ENCODE measurements at regions not wholly inside any gene's neighbourhood (a gene's known extent, or its start where the extent isn't known, plus 50 kb on each side); places are given as distances from the start of the nearest gene placed in this dataset.

DNA sequence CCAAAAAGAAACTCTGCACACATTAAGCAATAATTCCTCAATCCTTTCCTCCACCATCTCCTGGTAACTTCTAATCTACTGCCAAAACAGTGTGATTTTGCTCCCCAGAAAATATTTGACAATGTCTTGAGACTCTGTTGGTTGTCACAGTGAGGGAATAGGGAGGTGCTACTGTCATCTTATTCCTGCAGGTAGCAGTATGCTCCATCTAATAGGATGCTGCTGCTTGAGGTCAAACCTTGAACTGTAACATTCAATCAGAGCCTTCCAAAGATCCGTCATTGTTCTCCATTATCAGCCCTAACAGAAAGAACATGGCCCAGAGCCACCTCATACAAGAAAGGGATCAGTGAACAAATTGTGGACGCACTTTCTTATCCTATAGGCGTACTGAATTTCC is 514.7 kb upstream of the GRIN3A start:
- Histone ChIP-seq H3K9me3 (ENCODE audit: low read length) (no peaks in the 10 kb centered on the region), H3K9ac (ENCODE audit: insufficient read depth, low read depth, low read length) (no peak overlapping the region), H3K4me2 (ENCODE audit: low read depth, low read length) (no peak overlapping the region), H3K4me1 (ENCODE audit: insufficient read depth, low read length) (no peaks in the 10 kb centered on the region), H4K20me1 (ENCODE audit: insufficient read depth, low read length) (no peaks in the 10 kb centered on the region), H3K27me3 (ENCODE audit: control insufficient read depth in 1 of 2, insufficient read depth in 2 of 2, low read length in 2 of 2) (no peaks in the 10 kb centered on the region), H2AFZ (ENCODE audit: low read length) (no peak overlapping the region), H3K4me3 (replicated peaks in 1 of 3; ENCODE audit: insufficient read depth in 1 of 3, low read depth in 2 of 3, low read length in 3 of 3) (no peak overlapping the region), H3K27ac (ENCODE audit: extremely low read length, insufficient read depth, low read length) (no peak overlapping the region), H3K79me2 (ENCODE audit: insufficient read depth, low read length) (no peaks in the 10 kb centered on the region), H3K36me3 (replicated peaks in 1 of 2; ENCODE audit: control insufficient read depth in 1 of 2, insufficient read depth in 2 of 2, low read length in 2 of 2) (no peaks in the 10 kb centered on the region)
- DNase-seq (ENCODE audit: low spot score) (no peak), FAIRE-seq (no peak), ATAC-seq (no peak)
- ChIA-PET CTCF (ENCODE audit: low intra/inter-chr PET ratio, low total read pairs) (no interaction called here), POLR2A (no interaction called here)
- WGBS (ENCODE audit: low lambda C conversion rate), result 8% methylated on average over 3 of the region's 3 CpGs
- in situ Hi-C loops (cut with HindIII; ENCODE audit: extremely low pct_ligation_motif_present, low pct_unique_long_range_greater_than_20kb) (no loop called here), intact Hi-C loops (cut with micrococcal nuclease; ENCODE audit: unreplicated experiment) (no loop called here)
- no peak for TF ChIP-seq ZNF225 (CRISPR knock-in tag; IDR thresholded peaks at IDR 0.05)
- no peak for TF ChIP-seq ZNF382 (CRISPR knock-in tag; IDR thresholded peaks at IDR 0.05; ENCODE audit: borderline replicate concordance)
- TF ChIP-seq ZNF644 (CRISPR knock-in tag; IDR thresholded peaks at IDR 0.05; ENCODE audit: low read depth), result no peak
- TF ChIP-seq ZNF383 (CRISPR knock-in tag; IDR thresholded peaks at IDR 0.05; ENCODE audit: borderline replicate concordance), result no peak
- TF ChIP-seq, protein P1, sequence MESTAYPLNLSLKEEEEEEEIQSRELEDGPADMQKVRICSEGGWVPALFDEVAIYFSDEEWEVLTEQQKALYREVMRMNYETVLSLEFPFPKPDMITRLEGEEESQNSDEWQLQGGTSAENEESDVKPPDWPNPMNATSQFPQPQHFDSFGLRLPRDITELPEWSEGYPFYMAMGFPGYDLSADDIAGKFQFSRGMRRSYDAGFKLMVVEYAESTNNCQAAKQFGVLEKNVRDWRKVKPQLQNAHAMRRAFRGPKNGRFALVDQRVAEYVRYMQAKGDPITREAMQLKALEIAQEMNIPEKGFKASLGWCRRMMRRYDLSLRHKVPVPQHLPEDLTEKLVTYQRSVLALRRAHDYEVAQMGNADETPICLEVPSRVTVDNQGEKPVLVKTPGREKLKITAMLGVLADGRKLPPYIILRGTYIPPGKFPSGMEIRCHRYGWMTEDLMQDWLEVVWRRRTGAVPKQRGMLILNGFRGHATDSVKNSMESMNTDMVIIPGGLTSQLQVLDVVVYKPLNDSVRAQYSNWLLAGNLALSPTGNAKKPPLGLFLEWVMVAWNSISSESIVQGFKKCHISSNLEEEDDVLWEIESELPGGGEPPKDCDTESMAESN (CRISPR knock-in tag; conservative IDR thresholded peaks at IDR 0.05), result no peak
- no peak for TF ChIP-seq CAMTA2 (CRISPR knock-in tag; IDR thresholded peaks at IDR 0.05; ENCODE audit: borderline replicate concordance)
- TF ChIP-seq, protein P2, sequence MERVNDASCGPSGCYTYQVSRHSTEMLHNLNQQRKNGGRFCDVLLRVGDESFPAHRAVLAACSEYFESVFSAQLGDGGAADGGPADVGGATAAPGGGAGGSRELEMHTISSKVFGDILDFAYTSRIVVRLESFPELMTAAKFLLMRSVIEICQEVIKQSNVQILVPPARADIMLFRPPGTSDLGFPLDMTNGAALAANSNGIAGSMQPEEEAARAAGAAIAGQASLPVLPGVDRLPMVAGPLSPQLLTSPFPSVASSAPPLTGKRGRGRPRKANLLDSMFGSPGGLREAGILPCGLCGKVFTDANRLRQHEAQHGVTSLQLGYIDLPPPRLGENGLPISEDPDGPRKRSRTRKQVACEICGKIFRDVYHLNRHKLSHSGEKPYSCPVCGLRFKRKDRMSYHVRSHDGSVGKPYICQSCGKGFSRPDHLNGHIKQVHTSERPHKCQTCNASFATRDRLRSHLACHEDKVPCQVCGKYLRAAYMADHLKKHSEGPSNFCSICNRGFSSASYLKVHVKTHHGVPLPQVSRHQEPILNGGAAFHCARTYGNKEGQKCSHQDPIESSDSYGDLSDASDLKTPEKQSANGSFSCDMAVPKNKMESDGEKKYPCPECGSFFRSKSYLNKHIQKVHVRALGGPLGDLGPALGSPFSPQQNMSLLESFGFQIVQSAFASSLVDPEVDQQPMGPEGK (CRISPR knock-in tag; IDR thresholded peaks at IDR 0.05), result no peak
- TF ChIP-seq HNRNPH1 (optimal IDR thresholded peaks at IDR 0.05; ENCODE audit: low read depth, low read length), result no peak
- TF ChIP-seq, protein P3, sequence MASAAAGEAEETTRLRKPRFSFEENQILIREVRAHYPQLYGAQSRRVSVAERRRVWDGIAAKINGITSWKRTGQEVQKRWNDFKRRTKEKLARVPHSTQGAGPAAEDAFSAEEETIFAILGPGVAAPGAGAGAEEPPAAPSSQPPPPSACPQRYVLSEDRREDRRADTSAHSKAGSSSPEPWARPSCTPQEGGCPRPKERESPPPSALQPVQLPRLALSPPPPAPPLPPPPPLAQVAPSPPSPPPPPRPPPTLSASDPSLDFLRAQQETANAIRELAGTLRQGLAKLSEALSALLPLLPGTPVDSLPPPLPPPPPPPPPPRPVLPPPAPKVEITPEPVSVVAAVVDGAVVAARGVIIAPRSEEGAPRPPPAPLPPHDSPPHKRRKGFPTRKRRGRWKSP (CRISPR knock-in tag; IDR thresholded peaks at IDR 0.05), result no peak
- TF ChIP-seq ISL2 (CRISPR knock-in tag; IDR thresholded peaks at IDR 0.05), result no peak
- TF ChIP-seq ZKSCAN1 (IDR thresholded peaks at IDR 0.05; ENCODE audit: low read length), result no peak
- no peak for TF ChIP-seq NR1H2 (CRISPR knock-in tag; IDR thresholded peaks at IDR 0.05; ENCODE audit: borderline replicate concordance, low read depth)
- TF ChIP-seq SKI (IDR thresholded peaks at IDR 0.05; ENCODE audit: partially characterized antibody), result no peak
- TF ChIP-seq ZNF629 (CRISPR knock-in tag; conservative IDR thresholded peaks at IDR 0.05), result no peak
- TF ChIP-seq HES4 (CRISPR knock-in tag; IDR thresholded peaks at IDR 0.05; ENCODE audit: borderline replicate concordance), result no peak
- no TSS peak for BruUV-seq (replicated peaks)

All from HepG2 (cell line).